ENCODE measurements at regions not wholly inside any gene's neighbourhood (a gene's known extent, or its start where the extent isn't known, plus 50 kb on each side); places are given as distances from the start of the nearest gene placed in this dataset.

- no peak overlapping the region for H3K56ac ChIP-seq (ENCODE audit: extremely low read depth, insufficient read depth, low read length)
- no peak for ATAC-seq (ENCODE audit: low read depth)
- no peak overlapping the region for H4K5ac ChIP-seq (ENCODE audit: low read depth, low read length)
- H4K20me1 ChIP-seq (ENCODE audit: insufficient read depth, low read length), result no peaks in the 10 kb centered on the region
- H3K18ac ChIP-seq (ENCODE audit: low read depth, low read length), result no peak overlapping the region
- no peak overlapping the region for H4K91ac ChIP-seq (ENCODE audit: insufficient read depth, low read depth, low read length)
- no CpG with 5 or more reads among the region's 3 CpGs for WGBS, 2 experiments (ENCODE audit: extremely low coverage in 2 of 2, insufficient read length in 1 of 2)
- H3K79me1 ChIP-seq (ENCODE audit: low read depth in 1 of 2, low read length in 2 of 2), result no peaks in the 10 kb centered on the region
- no peak overlapping the region for H3K4ac ChIP-seq (ENCODE audit: low read depth, low read length)
- H3K4me3 ChIP-seq (ENCODE audit: insufficient read depth, low read depth, low read length), result no peak overlapping the region
- no peak overlapping the region for H3K4me2 ChIP-seq (ENCODE audit: low read depth, low read length)
- no peak overlapping the region for H3K9ac ChIP-seq (ENCODE audit: low read depth, low read length)
- peaks cover 5% of the 10 kb centered on the region for H3K9me3 ChIP-seq (ENCODE audit: control insufficient read depth, insufficient read depth, low read length)
- H3K27ac ChIP-seq (ENCODE audit: insufficient read depth, low read length), result no peak overlapping the region
- no peak overlapping the region for H2BK120ac ChIP-seq (ENCODE audit: low read depth, low read length)
- H2AK9ac ChIP-seq (replicated peaks; ENCODE audit: low read depth, low read length, poor library complexity), result no peak overlapping the region
- intact Hi-C loops (cut with micrococcal nuclease) (no loop called here), in situ Hi-C loops (cut with MboI; ENCODE audit: low sequenced_read_pairs) (no loop called here), dilution Hi-C loops (cut with HindIII; ENCODE audit: low sequenced_read_pairs, unreplicated experiment) (no loop called here)
- H4K8ac ChIP-seq (ENCODE audit: low read depth in 2 of 2, low read length in 2 of 2), result no peak overlapping the region
- H3K27me3 ChIP-seq (ENCODE audit: control insufficient read depth, insufficient read depth, low read length), result no peaks in the 10 kb centered on the region
- DNase-seq, result no peak
- no peak overlapping the region for H2BK5ac ChIP-seq (ENCODE audit: low read depth, low read length, poor library complexity, severe bottlenecking)
- no peak overlapping the region for H2BK15ac ChIP-seq (ENCODE audit: low read depth, low read length)
- no peak overlapping the region for H3K14ac ChIP-seq (replicated peaks; ENCODE audit: low read depth, low read length)
- H2AFZ ChIP-seq (replicated peaks; ENCODE audit: low read length, poor library complexity), result no peak overlapping the region
- BruUV-seq (replicated peaks), result no TSS peak
- ChIA-PET CTCF (no interaction called here), POLR2A (ENCODE audit: unreplicated experiment) (no interaction called here)
- TF ChIP-seq MAZ (IDR thresholded peaks at IDR 0.05; ENCODE audit: borderline replicate concordance, low read depth, low read length) (no peak), NFE2L2 (IDR thresholded peaks at IDR 0.05; ENCODE audit: low read depth, low read length) (no peak), BHLHE40 (IDR thresholded peaks at IDR 0.05; ENCODE audit: low read depth, low read length) (no peak), MAFK (IDR thresholded peaks at IDR 0.05; ENCODE audit: low read depth, low read length) (no peak), CHD1 (IDR thresholded peaks at IDR 0.05; ENCODE audit: low read depth, low read length) (no peak), FOS (IDR thresholded peaks at IDR 0.05; ENCODE audit: low read depth, low read length) (no peak), CTCF (conservative IDR thresholded peaks at IDR 0.05; ENCODE audit: low read depth, low read length) (no peak), RCOR1 (IDR thresholded peaks at IDR 0.05; ENCODE audit: insufficient replicate concordance, low read length) (no peak), USF2 (IDR thresholded peaks at IDR 0.05; ENCODE audit: low read depth, low read length) (no peak)
- no peak overlapping the region for H2AK5ac ChIP-seq (ENCODE audit: low read depth, low read length)
- no peaks in the 10 kb centered on the region for H3K36me3 ChIP-seq (ENCODE audit: control insufficient read depth, insufficient read depth, low read length)
- H3K4me1 ChIP-seq (ENCODE audit: control insufficient read depth, insufficient read depth, low read length), result no peaks in the 10 kb centered on the region
- no peak overlapping the region for H2BK20ac ChIP-seq (ENCODE audit: low read depth, low read length)
- H3K9me1 ChIP-seq (ENCODE audit: insufficient read depth, low read length), result no peaks in the 10 kb centered on the region
- H3K23ac ChIP-seq (ENCODE audit: low read depth, low read length), result no peak overlapping the region
Measured at GRCh38 chr9:85151162-85151561, 481.6 kb downstream of the NTRK2 start.
